HG02763 (cell line): ENCODE measurements at regions not wholly inside any gene's neighbourhood (a gene's known extent, or its start where the extent isn't known, plus 50 kb on each side); places are given as distances from the start of the nearest gene placed in this dataset.
"Not testable (repeated sequence)": the region's sequence is repeated elsewhere in the genome, so short reads cannot be mapped to it uniquely, and the experiment has no call there.

ENCODE experiments used
- ATAC-seq: cut with Tn5 transposase; IDR thresholded peaks from one replicate; pipeline ENCODE4 v1.9.1; 2021; ENCODE audit warnings: mild to moderate bottlenecking, moderate library complexity; ENCODE audit not compliant: unreplicated experiment

DNA sequence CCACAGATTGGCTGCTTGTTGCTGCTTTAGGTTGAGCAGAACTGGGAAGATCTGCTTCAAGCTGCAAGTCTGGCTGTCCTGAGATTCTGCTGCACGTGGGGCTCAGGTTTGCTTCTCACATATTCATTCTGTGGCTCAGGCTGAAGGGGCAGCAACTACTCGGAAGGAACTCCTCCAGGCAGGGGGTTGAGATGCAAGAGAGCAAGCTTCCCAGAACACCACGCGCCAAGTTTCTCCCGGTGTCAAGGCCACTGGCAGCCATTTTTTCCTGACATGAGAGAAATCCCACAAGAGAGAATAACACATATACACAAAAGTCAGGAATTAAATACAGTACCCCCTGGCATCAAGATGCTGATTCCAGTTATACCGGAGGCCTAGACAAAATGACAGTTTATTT is 887.6 kb upstream of the SLC10A2 start:
- no peak for ATAC-seq

- no peak for ATAC-seq
These were observed 886.0 kb upstream of the SLC10A2 start for GRCh38 chr13:103952183-103952582.

DNA sequence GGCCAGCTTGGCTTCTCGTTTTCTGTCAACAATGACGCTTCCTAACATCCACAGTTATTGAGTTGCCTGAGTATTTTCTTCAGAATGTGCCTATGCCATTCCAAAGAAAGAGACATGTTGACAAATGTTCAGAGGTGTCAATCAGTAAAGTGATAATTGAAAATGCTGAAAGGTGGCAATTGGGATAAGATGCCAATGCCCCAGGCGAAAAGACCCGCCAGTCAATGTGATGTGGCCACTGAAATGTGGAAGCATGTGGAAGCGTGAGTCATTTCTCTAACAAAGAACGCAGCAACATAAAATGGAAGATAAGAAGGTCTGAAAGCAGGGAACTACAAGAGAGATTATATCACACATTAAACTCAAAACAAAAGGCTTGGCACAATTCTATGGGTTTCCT is 882.2 kb upstream of the SLC10A2 start:
- ATAC-seq = no peak

DNA sequence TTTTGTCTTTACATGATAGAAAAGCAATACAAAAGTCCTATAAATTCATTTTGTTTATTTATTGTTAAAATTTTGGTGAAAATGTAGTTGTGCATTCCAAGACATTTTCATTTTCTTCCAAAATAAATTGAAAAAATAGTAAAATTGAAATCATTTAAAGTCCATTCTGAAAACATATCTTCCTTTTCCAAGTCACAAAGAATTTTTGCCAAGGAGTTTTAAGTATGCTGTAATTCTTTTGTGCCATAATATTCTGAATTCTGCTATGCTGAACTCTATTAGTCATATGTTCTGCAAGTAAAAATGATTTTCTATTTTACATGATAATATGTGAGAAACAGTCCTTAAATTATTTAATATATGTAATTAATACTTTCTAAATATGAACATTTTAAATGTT is 879.6 kb upstream of the SLC10A2 start:
- no peak for ATAC-seq

DNA sequence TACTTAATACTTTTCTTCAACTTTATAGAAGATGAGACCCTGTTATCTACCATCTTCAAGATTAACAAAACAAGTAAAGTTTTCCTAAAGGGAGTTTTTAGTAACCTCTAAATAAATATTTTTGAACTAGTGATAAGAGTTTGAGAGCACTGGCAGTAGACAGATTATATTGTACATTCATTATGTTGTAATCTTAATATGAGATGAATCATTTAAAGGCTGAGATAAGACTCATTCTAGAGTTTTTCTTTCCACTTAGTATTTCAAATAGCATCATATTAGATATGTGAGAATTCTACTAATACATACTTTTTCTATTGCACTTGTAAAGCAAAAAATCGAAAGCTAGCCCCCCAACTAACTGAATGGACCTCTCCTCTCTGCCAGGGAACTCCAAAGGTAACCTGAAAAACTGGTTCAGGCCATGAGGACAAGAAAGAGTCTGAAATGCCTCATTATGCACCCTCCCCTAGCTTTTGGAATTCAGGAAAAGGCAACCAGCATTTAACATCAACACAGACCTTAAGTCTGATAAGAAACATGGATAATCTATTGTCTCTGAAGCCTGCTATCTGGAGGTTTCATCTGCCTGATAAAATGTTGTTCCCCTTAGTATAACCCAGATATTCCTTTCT is 875.4 kb upstream of the SLC10A2 start:
- no peak for ATAC-seq

GRCh38 chr13:103935117-103935516 is 868.9 kb upstream of the SLC10A2 start:
- no peak for ATAC-seq

GRCh38 chr13:103931885-103932284 is 865.7 kb upstream of the SLC10A2 start:
- ATAC-seq = no peak

DNA sequence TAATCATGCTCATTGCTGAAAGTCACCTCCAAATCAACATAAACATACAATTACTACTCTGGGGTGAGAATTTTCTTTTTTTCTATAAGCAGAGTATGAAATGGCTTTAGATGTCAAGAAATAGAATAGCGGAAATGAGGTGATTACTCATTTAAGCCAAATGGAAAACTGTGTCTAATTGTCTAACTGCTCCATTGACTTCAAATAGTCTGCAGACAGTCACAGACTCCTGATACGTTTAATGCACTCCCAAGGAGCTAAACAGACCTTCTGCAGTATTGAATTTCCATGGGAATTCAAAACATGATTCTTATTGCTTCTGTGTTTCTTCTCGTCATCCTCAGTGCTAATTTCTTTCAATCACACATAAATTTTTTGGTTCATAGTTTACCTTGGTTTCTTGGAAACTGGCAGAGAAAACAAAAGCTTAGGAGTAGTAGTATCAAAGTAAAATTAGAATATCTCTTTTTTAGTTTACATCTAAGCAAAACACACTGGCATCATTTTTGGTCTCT is 865.2 kb upstream of the SLC10A2 start:
- ATAC-seq = no peak

- ATAC-seq = no peak
These were observed 859.9 kb upstream of the SLC10A2 start for GRCh38 chr13:103926118-103926517.

DNA sequence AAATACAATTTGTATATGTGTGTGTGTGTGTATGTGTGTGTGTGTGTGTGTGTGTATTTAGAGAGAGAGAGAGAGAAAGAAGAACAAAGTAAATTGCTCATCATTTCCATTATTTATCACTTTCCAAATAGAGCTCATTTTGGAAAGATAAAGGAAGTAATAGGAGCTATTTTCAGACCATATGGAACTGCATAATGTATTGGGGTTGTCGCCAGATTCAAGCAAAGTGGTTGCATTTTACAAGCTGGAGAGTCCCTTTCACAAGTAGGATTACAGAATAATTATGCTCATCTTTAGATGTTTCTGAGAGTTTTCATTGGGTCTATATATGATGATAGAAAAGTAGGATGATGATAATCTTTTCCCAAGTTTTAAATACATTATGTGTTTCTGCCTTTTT is 842.7 kb upstream of the SLC10A2 start:
- ATAC-seq = no peak

- no peak for ATAC-seq
These were observed 842.1 kb upstream of the SLC10A2 start for GRCh38 chr13:103908274-103908673.

GRCh38 chr13:103903790-103904189 is 837.6 kb upstream of the SLC10A2 start:
- ATAC-seq = no peak

- ATAC-seq = no peak
These were observed 832.3 kb upstream of the SLC10A2 start for GRCh38 chr13:103898481-103898880.

DNA sequence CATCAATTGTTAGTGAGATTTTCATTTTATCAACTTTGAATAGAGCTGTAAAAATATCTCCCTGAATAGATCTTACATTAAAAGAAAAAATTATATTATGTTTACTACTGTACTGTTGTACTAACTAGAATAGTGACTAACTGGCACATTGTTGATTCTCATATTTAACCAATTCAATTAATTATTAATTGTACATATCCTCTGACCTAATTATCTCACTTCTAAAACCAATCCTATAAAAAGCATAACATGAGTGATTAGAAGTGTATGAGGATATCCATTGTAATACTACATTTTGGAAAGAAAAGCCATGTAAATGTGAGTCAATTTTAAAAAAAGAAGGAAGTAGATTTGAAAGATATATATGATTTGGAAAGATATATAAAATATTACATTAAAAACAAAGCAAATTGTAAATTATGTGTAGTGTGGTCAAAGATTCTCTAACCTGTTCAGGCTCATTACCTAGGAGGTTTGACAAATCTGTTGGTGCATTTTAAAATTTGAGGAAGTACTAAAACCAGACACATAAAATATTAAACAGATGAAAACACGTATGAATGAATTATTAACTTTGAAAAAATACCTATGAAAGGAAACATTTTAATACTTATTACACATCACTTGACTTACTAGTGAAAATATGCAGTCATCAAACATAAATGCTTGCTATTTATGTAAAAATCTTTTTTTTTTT is 829.8 kb upstream of the SLC10A2 start:
- ATAC-seq = no peak

DNA sequence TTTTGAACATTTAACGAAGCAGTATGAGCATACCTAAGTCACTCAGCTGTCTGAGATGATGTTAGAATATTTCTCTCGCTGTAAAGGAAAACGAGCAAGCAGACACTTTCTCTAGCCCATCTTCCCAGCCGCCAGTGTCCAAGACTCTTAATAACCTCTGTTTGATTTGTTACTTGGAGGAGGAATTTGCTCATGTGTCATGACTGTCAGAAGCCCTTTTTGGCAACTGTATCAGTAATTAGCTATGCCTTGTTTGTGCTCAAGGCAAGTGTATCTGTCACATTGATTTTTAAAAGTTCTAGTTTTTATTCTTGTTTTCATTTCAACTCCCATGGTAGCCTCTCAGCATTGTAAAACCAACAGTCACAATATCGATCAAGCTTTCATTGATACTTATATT is 828.4 kb upstream of the SLC10A2 start:
- no peak for ATAC-seq

GRCh38 chr13:103884101-103884723 is 818.0 kb upstream of the SLC10A2 start:
- ATAC-seq = no peak

DNA sequence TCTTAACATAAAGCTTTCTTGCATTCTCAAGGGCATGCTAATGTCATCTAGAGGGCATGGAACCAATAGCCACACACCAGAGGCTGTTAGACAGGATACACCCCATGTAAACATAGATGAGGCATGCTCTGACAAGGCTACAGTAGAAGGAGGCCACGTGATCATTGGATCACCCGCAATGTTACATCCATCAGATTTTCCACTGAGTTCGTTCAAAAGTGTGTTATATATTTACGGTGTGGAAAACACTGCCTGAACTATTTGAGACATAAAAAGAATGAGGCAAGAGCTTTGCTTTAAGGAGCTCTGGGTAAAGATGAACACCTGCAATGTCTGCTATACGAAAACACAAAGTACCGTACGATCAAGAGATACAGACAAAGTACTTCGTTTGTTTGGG is 817.5 kb upstream of the SLC10A2 start:
- ATAC-seq = no peak

DNA sequence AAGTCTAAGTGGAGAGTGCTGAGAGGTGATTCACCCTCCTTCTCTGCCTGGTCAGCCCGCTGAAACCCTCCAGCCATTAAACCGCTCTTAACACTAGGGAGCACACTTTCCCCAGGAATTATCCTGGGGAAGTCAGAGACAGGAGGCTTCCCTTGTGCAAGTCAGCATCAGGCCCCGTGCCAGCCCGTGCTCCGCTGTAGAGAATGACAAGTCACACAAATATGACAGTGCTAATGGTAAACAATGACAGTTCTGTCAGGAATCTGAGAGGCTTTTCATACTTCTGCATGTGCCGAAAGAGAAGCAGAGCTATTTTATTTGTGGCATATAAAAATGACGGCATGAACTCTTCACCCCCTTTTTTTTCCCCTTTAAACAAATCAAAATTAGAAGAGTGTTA is 816.9 kb upstream of the SLC10A2 start:
- no peak for ATAC-seq

- ATAC-seq = not testable (repeated sequence)
These were observed 813.9 kb upstream of the SLC10A2 start for GRCh38 chr13:103880146-103880545.

DNA sequence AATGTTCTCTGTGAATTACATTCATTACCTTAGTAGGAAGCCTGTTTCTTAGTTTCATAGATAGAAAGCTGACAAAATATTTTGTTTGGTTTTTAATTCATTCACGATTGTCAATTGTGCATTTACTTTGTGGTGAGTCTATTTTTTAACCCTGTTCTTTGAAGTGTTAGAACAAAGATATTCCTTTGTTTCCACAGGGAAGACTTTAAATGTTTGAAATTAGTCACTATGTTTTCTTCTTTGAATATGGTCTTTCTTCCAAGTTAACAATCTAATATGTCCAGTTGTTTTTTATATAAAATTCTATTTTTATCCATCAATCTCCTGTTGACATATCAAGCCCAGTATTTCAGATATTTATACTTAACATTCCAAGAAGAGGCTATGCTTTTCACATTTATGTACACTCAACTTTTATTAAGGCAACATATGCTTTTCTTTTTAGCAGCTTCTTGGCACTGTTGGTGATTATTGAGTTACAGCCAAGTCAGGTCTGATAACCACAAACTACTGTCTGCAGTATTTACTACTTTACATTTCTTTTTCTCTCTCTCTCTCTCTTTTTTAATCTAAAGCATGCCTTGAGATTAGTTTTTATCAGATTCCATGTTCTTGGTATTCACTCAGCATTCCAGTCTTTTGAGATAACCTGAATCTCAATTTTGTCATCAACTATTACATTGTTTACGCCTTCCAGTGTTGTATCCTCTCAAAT is 812.8 kb upstream of the SLC10A2 start:
- no peak for ATAC-seq

GRCh38 chr13:103876571-103876970 is 810.4 kb upstream of the SLC10A2 start:
- no peak for ATAC-seq

DNA sequence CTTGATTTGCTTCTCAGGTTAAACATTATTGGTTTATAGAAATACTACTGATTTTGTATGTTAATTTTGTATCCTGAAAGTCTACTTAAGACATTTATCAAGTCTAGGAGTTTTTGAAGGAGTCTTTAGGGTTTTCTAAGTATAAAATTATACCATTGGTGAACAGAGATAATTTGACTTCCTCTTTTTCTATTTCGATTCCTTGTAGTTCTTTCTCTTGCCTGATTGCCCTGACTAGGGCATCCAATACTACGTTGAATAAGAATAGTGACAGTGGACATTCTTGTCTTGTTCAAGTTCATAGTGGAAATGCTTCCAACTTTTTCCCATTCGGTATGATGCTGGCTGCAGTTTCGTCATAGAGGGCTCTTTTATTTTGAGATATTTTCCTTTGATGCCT is 807.5 kb upstream of the SLC10A2 start:
- no peak for ATAC-seq
